B cell (primary cell): ENCODE measurements at regions not wholly inside any gene's neighbourhood (a gene's known extent, or its start where the extent isn't known, plus 50 kb on each side); places are given as distances from the start of the nearest gene placed in this dataset.

Source experiments
- CTCF ChIP-seq: fragments of 200-600 bp; IDR thresholded peaks from one replicate; pipeline ENCODE4 v1.8.0; 2022; ENCODE audit warnings: antibody characterized with exemption, mild to moderate bottlenecking
- EZH2 ChIP-seq: IDR thresholded peaks from 2 replicates; pipeline ENCODE4 v1.6.1; 2012; ENCODE audit warnings: borderline replicate concordance, low read depth, mild to moderate bottlenecking, moderate library complexity, low read length; ENCODE audit not compliant: insufficient read depth, poor library complexity, severe bottlenecking

- TF ChIP-seq CTCF: no peak
- no peak for TF ChIP-seq EZH2
Measured at GRCh38 chr15:48029642-48030041, 91.1 kb upstream of the SLC24A5 start.
